GM18517 (cell line): ENCODE measurements at regions not wholly inside any gene's neighbourhood (a gene's known extent, or its start where the extent isn't known, plus 50 kb on each side); places are given as distances from the start of the nearest gene placed in this dataset.
"Not testable (repeated sequence)": the region's sequence is repeated elsewhere in the genome, so short reads cannot be mapped to it uniquely, and the experiment has no call there.

Source experiments
- ATAC-seq: cut with Tn5 transposase; IDR thresholded peaks from one replicate; pipeline ENCODE4 v1.9.1; 2021; ENCODE audit warnings: mild to moderate bottlenecking, moderate library complexity; ENCODE audit not compliant: unreplicated experiment

DNA sequence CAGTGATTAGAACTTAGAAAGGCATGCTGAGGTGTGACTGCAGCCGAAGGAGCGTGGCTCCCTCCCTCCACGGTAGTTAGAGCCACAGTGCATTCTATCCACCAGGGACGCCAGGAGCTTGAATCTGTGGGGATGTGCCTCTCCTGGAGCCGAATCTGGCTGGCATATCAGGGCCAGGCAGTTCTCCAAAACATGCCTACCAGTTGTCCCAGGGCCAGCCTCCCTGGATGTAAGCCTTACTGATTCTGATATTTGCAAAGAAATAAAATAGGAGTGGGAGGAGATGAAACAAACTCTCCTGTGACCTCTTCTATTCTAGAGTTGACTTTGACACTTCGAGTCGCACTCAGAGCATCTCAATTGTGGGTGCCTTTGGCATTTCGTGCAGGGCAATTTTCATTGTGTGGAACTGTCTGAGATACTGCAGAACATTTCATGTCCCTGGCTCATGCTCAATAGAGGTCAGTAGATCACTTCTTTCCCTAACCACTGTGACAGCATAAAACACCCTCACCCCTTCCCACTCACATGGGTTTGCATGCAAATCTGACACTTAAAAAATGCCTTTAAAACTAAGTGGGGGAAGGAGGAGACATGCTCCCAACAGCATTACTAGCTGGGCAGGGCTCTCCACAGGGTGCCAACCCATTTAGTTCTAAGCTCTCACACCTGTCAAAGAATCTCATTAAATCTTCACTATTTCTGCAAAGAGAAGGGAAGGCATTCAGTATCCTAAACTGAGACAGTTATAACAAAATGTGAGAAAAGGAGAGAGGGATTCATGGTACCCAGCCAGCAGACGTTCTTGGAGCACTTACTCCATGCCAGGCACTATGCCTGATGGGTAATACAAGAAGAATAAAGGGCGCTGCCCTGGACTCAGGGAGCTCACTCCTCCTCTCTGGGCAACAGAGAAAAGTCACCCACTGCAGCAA is 378.9 kb downstream of the PREX1 start:
- ATAC-seq, result no peak

GRCh38 chr20:48447456-48447855 is 380.3 kb downstream of the PREX1 start:
- ATAC-seq, result no peak

DNA sequence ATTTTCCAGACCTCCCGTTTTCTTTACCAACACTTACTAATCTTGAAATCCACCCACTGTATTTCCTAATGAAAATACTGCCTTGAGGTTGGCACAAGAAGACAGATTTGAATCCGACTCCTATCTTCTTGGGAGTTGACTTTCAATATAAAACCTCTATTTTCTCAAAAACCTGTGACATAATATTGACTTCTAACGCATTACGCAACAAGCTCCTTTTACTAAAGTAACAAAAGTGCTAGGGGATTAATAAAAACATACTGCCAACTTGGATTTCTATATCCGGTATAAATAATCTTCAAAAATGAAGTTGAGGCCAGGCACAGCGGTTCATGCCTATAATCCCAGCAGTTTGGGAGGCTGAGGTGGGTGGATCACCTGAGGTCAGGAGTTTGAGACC is 382.0 kb downstream of the PREX1 start:
- ATAC-seq, result no peak

DNA sequence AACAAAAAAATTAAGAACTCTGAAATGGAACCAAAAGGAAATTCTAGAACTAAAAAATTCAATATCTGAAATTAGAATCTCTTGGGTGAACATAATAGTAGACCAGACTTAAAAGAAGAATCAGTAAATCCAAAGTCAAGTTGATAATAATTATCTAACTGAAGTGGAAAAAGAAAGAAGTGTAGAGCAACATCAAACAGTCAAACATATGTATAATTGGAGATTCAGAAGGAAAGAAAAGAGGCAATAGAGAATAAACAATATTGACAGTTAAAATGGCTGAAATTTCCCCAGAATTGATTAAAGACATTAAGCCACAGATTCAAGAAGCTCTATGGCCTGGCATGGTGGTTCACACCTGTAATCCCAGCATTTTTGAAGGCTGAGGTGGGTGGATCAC is 383.6 kb downstream of the PREX1 start:
- no peak for ATAC-seq

DNA sequence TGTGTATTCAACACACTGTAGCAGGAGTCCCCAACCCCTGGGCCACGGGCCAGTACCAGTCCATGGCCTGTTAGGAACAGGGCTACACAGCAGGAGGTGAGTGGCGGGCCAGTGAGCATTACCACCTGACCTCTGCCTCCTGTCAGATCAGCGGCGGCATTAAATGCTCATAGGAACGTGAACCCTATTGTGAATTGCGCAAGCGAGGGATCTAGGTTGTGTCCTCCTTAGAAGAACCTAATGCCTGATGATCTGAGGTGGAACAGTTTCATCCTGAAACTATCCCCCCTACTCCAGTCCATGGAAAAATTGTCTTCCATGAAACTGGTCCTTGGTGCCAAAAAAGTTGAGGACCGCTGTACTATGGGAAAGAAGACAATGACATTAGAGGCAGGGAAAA is 386.9 kb downstream of the PREX1 start:
- no peak for ATAC-seq

DNA sequence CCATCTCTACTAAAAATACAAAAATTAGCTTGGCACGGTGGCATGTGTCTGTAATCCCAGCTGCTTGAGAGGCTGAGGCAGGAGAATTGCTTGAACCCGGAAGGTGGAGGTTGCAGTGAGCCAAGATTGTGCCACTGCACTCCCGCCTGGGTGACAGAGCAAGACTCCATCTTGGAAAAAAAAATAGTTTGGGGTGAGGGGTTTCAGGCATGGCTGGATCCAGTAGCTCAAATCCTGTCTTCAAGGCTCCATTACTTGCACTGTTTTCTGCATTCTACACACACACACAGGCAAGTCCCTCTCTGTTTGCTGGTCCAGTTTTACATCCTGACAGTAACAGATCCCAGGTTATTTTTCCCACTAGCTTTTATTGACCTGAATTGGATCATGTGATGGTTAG is 387.5 kb downstream of the PREX1 start:
- not testable (repeated sequence) for ATAC-seq

DNA sequence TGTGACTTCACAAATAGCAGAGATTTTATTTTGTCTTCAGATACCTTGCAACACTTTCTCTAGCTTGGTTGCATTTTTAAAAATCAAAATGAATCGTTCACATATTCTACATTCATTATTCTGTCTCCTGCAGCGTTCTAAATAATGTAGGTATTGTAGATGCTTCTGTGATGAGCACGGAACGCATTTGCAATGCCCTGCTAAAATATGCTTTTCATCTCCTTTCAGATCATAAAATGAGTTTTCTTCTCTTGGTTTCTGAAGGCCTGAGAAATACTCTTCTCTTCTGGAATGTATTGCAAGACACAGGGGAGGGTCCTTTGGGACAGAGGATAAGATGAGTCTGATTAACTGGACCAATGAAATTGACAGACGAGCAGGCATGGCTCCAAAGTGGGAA is 390.7 kb downstream of the PREX1 start:
- ATAC-seq, result no peak

DNA sequence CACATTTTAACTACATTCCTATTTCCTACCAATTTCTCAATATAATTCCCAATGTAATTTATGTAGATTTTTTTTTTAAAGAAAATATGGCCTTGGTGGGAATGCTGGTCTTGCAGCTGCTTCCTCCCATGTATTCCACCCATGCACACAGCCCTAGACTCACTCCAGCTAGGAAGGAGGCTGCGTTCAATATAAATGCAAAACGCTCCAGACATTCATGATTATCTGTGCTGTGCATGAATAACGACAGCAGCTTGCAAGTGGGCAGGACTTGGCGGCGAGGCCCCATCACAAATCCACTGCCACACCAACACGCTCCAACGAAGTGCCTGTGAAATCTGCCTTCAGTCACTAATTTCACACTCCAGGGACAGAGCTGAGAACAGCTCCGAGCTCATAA is 391.2 kb downstream of the PREX1 start:
- not testable (repeated sequence) for ATAC-seq

GRCh38 chr20:48433178-48433577 is 394.6 kb downstream of the PREX1 start:
- no peak for ATAC-seq

GRCh38 chr20:48432494-48432832 is 395.3 kb downstream of the PREX1 start:
- no peak for ATAC-seq

GRCh38 chr20:48431653-48432493 is 395.9 kb downstream of the PREX1 start:
- no peak for ATAC-seq

DNA sequence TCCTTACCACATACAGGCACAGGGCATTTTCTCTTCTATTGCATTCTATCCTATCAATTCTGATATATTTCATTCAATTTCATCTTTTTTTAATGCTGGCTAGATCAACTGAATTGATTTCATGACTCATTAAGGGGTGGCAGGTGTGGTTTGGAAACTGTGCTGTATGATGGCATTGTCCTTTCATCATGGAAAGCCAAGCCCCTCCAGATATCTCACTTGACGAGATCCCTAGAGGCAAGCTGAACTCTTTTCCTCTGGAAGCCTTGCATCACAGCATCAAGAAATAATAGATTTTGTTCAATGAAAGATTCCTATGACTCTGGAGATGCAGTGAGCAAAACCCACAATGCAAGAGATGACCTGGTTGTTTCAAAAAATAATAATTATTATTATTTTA is 401.2 kb downstream of the PREX1 start:
- ATAC-seq, result no peak

GRCh38 chr20:48425817-48426612 is 401.8 kb downstream of the PREX1 start:
- ATAC-seq, result no peak

DNA sequence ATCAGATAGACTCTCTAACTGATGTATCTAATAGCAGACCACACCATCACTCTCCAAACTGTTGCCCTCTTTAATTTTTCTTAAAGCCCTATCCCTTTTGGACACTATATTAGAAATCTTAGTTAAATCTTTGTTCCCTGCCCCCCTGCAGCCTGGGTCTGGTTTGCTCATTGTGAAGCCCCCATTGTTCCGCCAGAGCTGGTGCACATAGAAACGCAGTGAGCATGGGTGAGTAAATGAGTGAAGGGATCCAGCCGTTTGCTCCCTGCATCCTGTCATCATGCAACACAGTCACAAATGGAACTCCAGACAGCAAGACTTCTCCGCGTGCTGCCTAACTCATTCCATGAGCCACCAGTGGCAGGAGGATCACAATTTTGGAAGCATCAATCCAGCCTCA is 402.5 kb downstream of the PREX1 start:
- no peak for ATAC-seq

DNA sequence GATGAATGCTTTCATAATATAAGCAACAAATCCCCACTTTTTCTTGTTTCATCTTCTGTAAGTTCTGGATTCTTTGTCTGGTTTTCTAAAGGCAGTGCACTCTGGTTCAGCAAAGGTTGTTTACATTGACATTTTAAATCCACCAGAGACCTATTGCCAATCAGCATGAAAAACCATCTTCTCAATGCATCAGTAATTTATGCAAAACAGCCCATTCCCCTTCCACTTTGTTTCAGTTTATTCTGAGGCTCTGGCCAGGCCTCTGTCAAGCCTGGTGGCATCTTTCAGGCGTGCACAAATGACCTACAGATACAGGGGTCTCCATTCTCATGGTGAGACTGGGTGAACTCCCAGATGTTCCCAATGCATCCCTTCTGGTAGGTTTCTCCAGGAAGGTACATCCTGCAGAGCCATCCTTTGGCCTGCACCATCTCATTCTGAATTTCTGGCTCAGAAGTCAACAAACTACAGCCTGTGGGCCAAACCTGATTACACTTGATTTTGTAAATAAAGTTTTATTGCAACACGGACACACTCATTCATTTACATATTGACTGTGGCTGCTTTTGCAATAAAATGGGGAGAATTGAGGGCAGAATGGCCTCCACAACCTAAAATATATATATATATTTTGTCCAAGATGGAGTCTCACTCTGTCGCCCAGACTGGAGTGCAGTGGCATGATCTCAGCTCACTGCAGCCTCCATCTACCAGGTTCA is 405.4 kb downstream of the PREX1 start:
- no peak for ATAC-seq

GRCh38 chr20:48421547-48421946 is 406.3 kb downstream of the PREX1 start:
- ATAC-seq, result no peak

DNA sequence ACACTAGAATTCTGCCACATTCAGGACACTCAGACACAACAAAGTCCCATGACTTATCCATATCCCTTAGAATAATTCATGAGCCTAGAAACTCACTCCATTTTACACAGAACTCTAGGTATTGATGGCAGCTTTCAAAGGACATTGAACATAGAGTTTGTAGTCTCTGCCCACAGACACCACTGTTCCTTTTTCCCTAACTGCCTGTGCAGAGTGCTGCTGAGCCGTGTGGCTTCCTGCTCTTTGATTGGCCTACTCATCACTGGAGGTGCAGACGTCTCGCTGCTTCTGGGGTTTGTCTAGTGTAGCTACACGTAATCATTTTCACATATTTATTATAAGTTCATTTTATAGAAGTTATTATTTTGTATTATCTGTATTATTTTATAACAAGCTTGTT is 407.6 kb downstream of the PREX1 start:
- no peak for ATAC-seq

DNA sequence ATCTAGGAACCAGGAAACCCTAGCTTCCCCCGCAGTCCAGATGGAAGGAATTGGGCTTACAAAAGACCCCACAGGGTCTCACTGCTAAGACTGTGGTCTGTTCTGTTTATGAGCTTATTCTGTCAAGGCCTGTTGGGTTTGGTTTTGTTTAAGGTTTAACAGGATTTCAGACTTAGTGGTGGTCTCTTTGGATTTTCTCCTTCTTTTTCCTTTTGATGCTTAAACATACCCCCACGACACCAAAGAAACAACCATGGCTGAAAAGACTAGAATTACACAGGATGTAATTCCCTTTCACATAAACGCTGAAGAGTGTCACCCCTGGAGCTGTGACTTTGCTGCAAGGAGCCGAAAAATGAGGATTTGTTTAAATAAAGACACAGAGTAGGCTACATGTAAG is 408.6 kb downstream of the PREX1 start:
- ATAC-seq, result no peak

DNA sequence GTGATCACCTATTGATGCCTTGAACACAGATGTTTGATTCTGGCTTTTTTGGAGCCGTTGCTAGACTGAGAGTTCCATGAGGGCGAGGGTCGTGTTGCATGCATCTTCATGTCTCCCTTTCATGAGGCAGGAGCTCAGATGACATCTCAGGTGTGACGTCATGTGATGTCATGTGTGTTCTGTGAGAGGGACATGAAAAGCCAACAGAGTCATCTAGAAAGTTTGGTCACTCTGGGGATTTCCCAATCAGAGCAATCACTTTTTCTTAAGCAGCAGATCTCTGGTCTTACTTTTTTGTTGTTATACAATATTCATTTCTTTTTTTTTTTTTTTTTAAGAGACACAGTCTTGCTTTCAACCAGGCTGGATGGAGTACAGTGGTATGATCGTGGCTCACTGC is 411.8 kb downstream of the PREX1 start:
- ATAC-seq, result no peak

- ATAC-seq, result no peak
Observed at GRCh38 chr20:48414786-48415185, 413.0 kb downstream of the PREX1 start.
